ENCODE measurements at regions not wholly inside any gene's neighbourhood (a gene's known extent, or its start where the extent isn't known, plus 50 kb on each side); places are given as distances from the start of the nearest gene placed in this dataset.

- FAIRE-seq (no peak), DNase-seq (ENCODE audit: insufficient read length, low spot score) (no peak)
These were observed 407.6 kb upstream of the PSMD7 start for GRCh38 chr16:73888840-73889490.

DNA sequence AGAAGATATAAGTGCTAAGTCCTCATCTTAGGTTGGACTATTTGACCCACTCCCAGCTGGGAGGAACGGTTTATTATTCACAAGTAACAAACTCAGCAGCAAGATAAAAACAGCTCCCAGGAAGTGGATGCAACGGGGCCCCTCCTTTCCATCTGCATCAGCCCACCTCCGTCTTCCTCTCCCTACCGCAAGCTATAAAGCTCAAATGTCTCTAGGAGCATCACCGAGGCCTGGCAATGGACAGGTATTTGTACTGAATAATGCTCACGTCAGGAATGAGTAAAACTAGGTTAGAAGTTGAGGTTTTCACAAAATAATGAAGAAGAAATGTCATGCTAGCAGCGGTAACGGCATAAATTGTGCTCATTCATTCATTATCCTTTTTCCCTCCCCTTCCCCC is 408.7 kb upstream of the PSMD7 start:
- FAIRE-seq (no peak), DNase-seq (ENCODE audit: insufficient read length, low spot score) (no peak)

GRCh38 chr16:73886426-73886825 is 410.2 kb upstream of the PSMD7 start:
- no peak for FAIRE-seq
- no peak for DNase-seq (ENCODE audit: insufficient read length, low spot score)

- FAIRE-seq: no peak
- DNase-seq (ENCODE audit: insufficient read length, low spot score): no peak
These were observed 411.3 kb upstream of the PSMD7 start for GRCh38 chr16:73885319-73885718.

DNA sequence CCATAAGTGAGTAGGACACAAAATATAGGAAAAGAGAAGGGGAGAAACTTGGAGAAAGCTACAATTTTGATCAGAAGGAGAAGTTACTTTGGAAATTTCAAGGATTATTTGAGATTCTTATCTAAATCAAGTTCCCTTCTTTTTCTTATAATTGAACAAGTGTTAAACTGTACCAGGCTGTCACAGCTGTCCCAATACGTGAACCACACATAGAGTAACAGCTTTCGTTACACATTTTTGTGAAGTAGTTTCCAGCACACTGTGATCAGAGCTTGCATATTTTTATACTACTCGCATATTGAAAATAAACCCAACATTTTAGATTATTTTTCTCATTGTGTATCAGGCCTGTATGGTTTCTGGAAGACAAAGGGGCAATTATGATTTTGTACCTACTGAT is 412.8 kb upstream of the PSMD7 start:
- DNase-seq (ENCODE audit: insufficient read length, low spot score): no peak
- FAIRE-seq: no peak

DNA sequence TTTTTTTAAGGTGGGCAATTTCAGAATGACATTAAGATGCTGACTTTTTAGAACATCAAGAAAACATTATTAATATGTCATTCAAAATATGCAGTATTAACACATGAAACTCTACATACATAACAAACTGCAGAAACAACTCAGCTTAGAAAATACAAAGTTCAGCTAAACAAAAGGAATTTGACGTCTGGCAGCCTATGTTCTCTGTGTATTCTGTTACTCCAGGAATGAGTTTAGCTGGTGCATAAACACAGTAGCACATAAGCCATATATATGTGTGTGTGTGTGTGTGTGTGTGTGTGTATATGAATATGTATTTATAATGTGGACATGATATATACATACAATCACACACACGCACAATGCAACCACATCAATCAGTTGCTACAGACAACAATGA is 413.5 kb upstream of the PSMD7 start:
- no peak for FAIRE-seq

DNA sequence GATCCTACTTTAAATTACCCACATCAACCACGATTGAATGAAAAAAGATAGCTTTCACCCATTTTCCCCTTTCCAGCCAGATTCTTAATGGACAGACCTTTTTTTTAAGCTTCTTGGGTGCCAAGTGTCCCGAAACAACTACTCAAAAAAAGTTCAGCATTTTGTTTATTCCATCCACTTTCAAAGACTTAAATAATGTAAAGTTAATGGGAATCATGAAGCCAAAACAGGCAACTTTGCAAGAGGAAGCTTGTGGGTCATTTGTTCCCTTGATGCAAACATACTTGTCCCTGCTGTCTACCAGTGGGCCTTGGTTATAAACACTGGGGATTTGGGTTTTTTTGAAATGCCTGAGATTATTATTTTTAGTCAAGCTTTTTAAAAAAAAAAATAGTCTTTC is 414.0 kb upstream of the PSMD7 start:
- DNase-seq (ENCODE audit: insufficient read length, low spot score): no peak
- no peak for FAIRE-seq

More for the DNA sequence above, 413.5 kb upstream of the PSMD7 start:
- no peak for DNase-seq (ENCODE audit: insufficient read length, low spot score)

- no peak for FAIRE-seq
- no peak for DNase-seq (ENCODE audit: insufficient read length, low spot score)
These were observed 414.6 kb upstream of the PSMD7 start for GRCh38 chr16:73882033-73882432.

DNA sequence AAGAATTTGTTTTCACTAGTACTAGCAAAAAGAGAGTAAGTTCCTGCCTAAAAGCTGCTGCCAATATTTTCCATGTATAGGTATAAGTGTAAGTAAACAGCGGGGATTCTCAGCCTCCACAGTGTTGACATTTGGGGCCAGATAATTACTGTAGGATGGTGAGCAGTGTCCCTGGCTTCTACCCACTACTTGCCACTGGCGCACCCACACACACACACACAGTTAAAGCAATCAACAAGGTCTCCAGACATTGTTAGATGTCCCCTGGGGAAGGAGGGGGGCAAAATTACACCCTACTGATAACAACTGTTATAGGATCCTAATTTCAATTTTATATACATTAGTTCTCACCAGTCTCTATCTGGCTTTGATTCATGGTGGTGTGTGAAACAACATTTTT is 417.0 kb upstream of the PSMD7 start:
- DNase-seq (ENCODE audit: insufficient read length, low spot score) (no peak), FAIRE-seq (no peak)

DNA sequence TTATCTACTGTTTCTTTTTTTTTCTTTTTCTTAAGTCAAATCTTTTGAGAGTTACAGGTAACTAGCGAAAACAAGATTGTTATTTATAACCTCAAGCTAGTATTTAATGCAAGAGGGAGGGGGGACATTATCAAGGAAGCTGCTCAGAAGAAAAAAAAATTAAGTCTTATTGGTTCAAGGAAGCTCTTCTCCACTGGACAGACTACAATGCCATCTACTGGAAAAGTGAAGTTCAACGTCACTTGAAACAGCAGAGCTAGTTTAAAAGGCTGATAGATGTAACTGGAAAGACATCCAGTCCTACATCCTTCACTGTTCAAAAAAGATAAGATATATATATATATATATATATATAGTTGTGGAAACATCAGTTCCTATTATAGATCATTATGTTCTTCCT is 418.0 kb upstream of the PSMD7 start:
- DNase-seq (ENCODE audit: insufficient read length, low spot score) (no peak), FAIRE-seq (no peak)

DNA sequence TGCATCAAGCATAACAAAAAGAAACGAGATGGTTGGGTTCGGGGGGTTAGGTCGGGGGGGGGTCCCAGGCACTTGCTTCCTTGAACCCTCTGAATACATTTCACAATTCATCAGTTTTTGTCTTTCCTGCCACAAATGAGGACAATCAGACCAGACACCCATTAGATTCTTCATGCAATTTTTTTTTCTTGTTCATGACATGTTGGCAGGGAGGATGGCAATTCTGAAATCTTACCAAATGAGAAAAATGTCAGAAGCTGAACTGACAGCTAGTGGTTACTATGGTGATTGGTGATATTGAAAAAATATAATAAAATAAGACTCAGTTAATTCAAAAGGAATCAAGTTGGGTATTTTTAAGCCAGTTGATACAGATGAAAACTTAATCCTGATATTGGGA is 419.5 kb upstream of the PSMD7 start:
- DNase-seq (ENCODE audit: insufficient read length, low spot score) (no peak), FAIRE-seq (no peak)

DNA sequence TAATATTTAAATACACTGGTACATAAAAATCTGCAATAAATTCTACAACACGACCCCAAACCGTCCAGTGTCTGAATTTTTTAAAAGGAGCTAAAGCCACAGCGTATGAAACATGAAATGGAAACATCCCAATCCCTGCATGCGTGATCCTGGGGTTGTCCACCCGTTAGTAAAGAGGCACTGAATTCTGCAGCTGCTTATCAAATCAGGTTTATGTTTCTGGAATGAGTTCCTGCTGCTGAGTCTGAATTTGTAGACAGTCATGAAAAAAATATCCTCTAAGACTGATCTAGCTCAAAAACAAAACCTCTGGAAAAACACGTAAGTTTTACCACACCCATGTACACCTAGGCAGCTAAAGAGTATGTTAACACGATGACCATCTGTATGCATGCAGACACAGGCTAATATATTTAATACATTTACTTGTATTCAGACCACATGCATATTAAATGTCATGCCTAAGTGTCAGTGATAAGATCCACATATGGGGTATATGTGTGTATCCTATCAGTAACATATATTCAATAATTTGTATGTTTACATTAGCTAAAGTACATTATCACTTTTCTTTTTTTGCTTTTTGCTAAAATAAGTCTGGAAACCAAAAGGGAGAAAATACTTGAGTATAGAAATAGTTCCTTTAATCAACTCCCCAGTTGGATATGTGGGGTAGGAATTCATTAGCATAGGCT is 420.5 kb upstream of the PSMD7 start:
- DNase-seq (ENCODE audit: insufficient read length, low spot score) (no peak), FAIRE-seq (no peak)

- no peak for FAIRE-seq
- DNase-seq (ENCODE audit: insufficient read length, low spot score): no peak
These were observed 422.3 kb upstream of the PSMD7 start for GRCh38 chr16:73874324-73874723.

DNA sequence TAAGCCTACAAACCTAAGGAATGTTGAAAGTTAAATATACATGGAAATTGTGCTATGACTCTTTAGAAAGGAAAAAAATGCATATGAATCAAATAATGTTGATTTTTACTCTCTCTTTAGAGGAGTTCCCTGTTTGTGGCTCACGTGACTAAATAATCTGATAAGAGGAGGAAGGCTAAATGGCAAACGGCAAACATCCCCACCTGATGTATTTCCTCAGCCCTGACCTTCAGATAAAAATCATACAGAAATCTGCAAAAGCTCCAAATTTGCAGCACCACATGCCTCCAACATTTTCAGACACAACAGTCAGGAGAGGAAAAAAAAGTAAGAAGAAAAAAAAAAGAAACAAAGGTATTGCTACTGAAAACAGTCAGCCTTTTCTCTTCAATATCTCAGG is 423.0 kb upstream of the PSMD7 start:
- no peak for FAIRE-seq

GRCh38 chr16:73872856-73873255 is 423.8 kb upstream of the PSMD7 start:
- DNase-seq (ENCODE audit: insufficient read length, low spot score) (no peak), FAIRE-seq (no peak)

More for the DNA sequence above, 423.0 kb upstream of the PSMD7 start:
- no peak for DNase-seq (ENCODE audit: insufficient read length, low spot score)

DNA sequence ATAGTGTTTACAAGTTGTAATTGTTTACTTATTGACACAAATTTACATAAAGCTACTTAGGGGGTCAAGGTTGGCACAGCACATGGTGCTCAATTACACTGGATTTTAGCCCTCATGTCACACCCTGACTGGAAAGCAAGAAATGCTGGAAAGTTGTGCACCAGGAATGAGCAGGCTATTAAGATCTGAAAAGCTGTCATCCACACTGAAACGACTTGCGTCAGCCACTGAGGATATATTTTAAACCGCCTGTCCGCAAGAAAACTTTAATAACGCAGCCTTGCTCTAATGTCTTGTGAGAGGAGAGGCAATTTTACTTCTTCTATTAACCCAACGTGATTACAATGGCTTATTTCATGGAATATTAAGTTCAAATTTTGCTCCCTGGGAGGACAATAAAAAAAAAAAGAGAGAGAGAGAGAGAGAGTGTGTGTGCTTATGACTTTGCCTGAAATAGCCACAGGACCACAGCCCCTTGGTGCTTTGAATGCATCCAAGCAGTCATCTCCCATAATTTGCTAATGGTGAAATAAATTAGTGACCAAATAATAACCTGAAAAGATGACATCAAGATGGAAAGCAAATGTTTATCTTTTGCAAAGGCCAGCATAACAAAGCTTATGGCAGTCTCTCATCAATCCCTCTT is 425.4 kb upstream of the PSMD7 start:
- FAIRE-seq: no peak

DNA sequence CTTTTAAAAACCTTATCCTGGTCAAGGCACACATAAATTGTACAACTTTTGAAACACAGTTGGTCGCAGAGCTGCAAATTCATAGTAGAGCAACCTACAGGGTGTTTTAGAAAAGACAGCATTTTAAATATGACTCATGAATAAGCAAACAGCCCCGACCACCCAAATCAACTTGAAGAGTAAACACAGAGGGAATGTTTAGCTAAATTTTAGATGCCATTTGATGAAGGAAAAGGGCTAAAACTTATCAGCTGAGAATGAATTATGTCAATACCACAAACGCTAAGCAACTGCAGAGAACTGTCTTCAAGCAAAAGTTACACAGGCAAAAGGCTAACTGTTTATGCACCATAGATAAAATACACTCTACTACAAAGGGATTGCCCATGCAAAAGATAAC is 427.5 kb upstream of the PSMD7 start:
- no peak for FAIRE-seq
- DNase-seq (ENCODE audit: insufficient read length, low spot score): no peak

More for the DNA sequence above, 425.4 kb upstream of the PSMD7 start:
- no peak for DNase-seq (ENCODE audit: insufficient read length, low spot score)

GRCh38 chr16:73864868-73865267 is 431.7 kb upstream of the PSMD7 start:
- DNase-seq (ENCODE audit: insufficient read length, low spot score) (no peak), FAIRE-seq (no peak)

DNA sequence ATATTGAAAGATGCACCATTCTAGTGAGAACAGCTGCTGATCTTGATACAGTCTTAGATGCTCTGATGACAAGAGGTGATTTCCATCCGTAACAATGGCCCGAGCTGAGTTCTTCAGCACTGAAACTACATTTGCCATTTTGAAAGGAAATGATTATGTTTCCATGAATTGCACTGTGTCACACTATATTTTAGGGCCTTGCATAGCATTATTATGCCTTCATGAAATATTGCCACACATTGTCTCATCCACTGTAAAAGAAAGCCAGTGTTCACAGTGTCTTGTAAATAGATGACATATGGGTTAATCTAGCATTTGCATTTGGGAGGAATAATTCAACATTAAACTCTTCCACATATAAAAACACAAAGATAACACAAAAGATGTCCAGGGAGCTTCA is 438.3 kb upstream of the PSMD7 start:
- DNase-seq (ENCODE audit: insufficient read length, low spot score) (no peak), FAIRE-seq (no peak)

DNA sequence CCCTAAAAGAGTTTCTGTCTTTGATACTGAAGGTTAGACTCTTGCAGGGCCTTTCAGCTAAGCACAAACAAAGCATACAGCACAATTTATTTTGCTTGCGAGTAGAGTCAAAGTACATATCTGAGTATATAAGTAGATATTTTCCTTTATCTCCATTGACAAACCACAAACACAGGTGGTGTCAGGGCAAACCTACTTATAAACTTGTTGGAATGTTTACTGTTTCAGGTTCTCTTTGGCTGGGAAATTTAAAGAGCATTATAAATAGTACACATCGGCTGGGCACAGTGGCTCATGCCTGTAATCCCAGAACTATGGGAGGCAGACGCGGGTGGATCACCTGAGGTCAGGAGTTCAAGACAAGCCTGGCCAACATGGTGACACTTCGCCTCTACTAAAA is 442.6 kb upstream of the PSMD7 start:
- no peak for FAIRE-seq
- DNase-seq (ENCODE audit: insufficient read length, low spot score): no peak

DNA sequence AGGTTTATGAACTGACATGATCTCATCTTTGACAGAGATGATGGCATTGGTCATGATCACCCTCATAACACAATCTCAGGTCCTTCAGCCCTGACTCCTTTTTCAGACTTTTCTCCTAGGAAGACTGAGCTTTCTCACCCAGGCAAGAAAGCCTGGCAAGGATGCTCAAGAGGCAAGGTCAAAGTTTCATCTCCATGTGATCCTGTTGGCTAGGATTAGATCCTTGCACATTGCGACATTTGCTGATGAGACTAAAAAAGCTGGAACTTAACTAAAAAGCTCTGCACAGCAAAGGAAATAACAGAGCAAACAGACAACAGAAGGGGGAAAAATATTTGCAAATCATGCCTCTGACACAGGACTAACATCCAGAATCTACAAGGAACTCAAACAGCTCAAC is 444.1 kb upstream of the PSMD7 start:
- DNase-seq (ENCODE audit: insufficient read length, low spot score) (no peak), FAIRE-seq (no peak)

DNA sequence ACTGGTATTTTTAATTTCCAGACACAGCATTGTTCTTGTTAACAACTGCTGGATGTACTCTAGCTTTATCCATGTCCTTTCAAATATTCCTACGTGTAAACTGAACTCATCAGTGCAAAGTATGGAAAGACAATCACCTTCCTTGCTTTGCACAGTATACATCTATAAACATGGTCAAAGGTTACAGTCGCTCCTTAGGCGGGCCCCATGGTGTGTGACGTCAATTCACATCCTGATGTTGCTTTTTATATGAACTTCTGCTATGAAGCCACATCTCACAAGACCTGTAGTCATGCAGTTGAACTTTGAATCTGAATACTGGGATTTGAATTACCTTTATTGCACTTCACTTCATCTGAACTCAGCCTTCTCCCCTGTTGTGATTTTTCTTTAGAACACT is 447.6 kb upstream of the PSMD7 start:
- no peak for FAIRE-seq

More for the DNA sequence above, 447.6 kb upstream of the PSMD7 start:
- DNase-seq (ENCODE audit: insufficient read length, low spot score): no peak
